NCI-H1436 treated with DMSO at 0.1 percent for 48 hours (cell line): ENCODE measurements at regions not wholly inside any gene's neighbourhood (a gene's known extent, or its start where the extent isn't known, plus 50 kb on each side); places are given as distances from the start of the nearest gene placed in this dataset.

ENCODE experiments used
- DNase-seq: peaks from one replicate; lab custom pipeline; 2025; lab: John Stamatoyannopoulos, UW

GRCh38 chr16:64162613-64163375 is 959.1 kb downstream of the CDH11 start:
- DNase-seq = no peak

GRCh38 chr16:64159976-64160375 is 961.9 kb downstream of the CDH11 start:
- DNase-seq = no peak

GRCh38 chr16:64158941-64159588 is 962.8 kb downstream of the CDH11 start:
- no peak for DNase-seq

GRCh38 chr16:64153718-64154117 is 968.1 kb downstream of the CDH11 start:
- no peak for DNase-seq

- DNase-seq = no peak
Measured at GRCh38 chr16:64151990-64152767, 969.7 kb downstream of the CDH11 start.

- no peak for DNase-seq
Measured at GRCh38 chr16:64150193-64150592, 971.7 kb downstream of the CDH11 start.

- no peak for DNase-seq
Measured at GRCh38 chr16:64149756-64150155, 972.1 kb downstream of the CDH11 start.

GRCh38 chr16:64148356-64148755 is 973.5 kb downstream of the CDH11 start:
- DNase-seq = no peak

GRCh38 chr16:64147941-64148340 is 973.9 kb downstream of the CDH11 start:
- no peak for DNase-seq

GRCh38 chr16:64144617-64145016 is 977.2 kb downstream of the CDH11 start:
- DNase-seq = no peak

- no peak for DNase-seq
Measured at GRCh38 chr16:64138621-64139020, 983.2 kb downstream of the CDH11 start.

- no peak for DNase-seq
Measured at GRCh38 chr16:64138006-64138405, 983.9 kb downstream of the CDH11 start.

GRCh38 chr16:64136743-64137142 is 985.1 kb downstream of the CDH11 start:
- DNase-seq = no peak

GRCh38 chr16:64136314-64136713 is 985.5 kb downstream of the CDH11 start:
- DNase-seq = no peak

- no peak for DNase-seq
Measured at GRCh38 chr16:64133366-64133765, 988.5 kb downstream of the CDH11 start.

GRCh38 chr16:64132759-64133361 is 989.0 kb downstream of the CDH11 start:
- DNase-seq = no peak

- no peak for DNase-seq
Measured at GRCh38 chr16:64132190-64132589, 989.7 kb downstream of the CDH11 start.

GRCh38 chr16:64131423-64131822 is 990.4 kb downstream of the CDH11 start:
- no peak for DNase-seq

- no peak for DNase-seq
Measured at GRCh38 chr16:64130140-64130539, 991.7 kb downstream of the CDH11 start.

GRCh38 chr16:64122177-64122576 is 999.7 kb downstream of the CDH11 start:
- no peak for DNase-seq

GRCh38 chr16:64121473-64121872 is 1000.4 kb downstream of the CDH11 start:
- no peak for DNase-seq

- DNase-seq = no peak
Measured at GRCh38 chr16:64116151-64116550, 1005.7 kb downstream of the CDH11 start.

- DNase-seq = no peak
Measured at GRCh38 chr16:64109241-64109640, 1012.6 kb downstream of the CDH11 start.
